SH-SY5Y (cell line): ENCODE measurements at regions not wholly inside any gene's neighbourhood (a gene's known extent, or its start where the extent isn't known, plus 50 kb on each side); places are given as distances from the start of the nearest gene placed in this dataset.

Experiments
- GATA2 ChIP-seq: IDR thresholded peaks from 2 replicates; pipeline ENCODE4 v1.6.1; 2011; ENCODE audit warnings: mild to moderate bottlenecking, low read depth, low read length
- GATA3 ChIP-seq: IDR thresholded peaks from 2 replicates; pipeline ENCODE4 v1.6.1; 2011; ENCODE audit warnings: low read depth, mild to moderate bottlenecking, low read length, moderate library complexity

DNA sequence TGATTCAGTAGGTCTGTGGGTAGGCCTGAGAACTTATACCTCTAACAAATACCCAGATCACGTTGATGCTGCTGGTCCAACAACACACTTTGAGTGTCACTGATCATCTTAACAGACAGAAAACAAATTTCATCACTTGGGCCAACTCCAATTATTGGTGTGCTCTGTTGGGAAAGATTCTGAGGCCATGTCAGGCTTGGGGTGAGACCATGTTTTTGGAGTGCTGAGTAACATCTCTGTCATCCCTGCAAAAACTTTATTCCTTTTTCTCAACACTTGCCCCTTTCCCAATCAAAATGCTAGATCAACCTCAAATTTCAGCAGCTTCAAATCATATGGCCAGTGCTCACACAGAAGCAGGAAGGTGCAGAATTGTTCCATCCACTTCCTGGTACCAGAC, 108.8 kb upstream of the TENT5A start:
- no peak for TF ChIP-seq GATA2
- TF ChIP-seq GATA3: no peak
